Kidney (tissue), 13 donors: ENCODE measurements at regions not wholly inside any gene's neighbourhood (a gene's known extent, or its start where the extent isn't known, plus 50 kb on each side); places are given as distances from the start of the nearest gene placed in this dataset.

Source experiments
- DNase-seq, 5 donors: peaks; one replicate each; pipeline ENCODE4 v3.0.0-alpha.2; 2013 to 2020
- FAIRE-seq: peaks from 2 replicates; lab custom pipeline; 2012; peaks lifted over from hg19 to GRCh38; lab: Jason Lieb, UNC
- H3K27ac ChIP-seq, 2 donors: one replicate each; pipeline ENCODE4 v1.7.0; 2013; ENCODE audit warnings: low read depth in 2 of 2, low read length in 2 of 2, inconsistent platforms in 1 of 2
- H3K27me3 ChIP-seq: one replicate; pipeline ENCODE4 v1.7.1; 2013; ENCODE audit warnings: low read length, inconsistent platforms; ENCODE audit not compliant: control insufficient read depth, insufficient read depth
- H3K36me3 ChIP-seq, 3 donors: one replicate each; pipeline versions ENCODE4 v1.7.0 to v1.7.1; 2013; ENCODE audit warnings: low read length in 3 of 3, control low read depth in 1 of 3, inconsistent platforms in 1 of 3; ENCODE audit not compliant: insufficient read depth in 3 of 3, control insufficient read depth in 2 of 3
- H3K4me1 ChIP-seq, 3 donors: one replicate each; pipeline versions ENCODE4 v1.7.0 to v1.7.1; 2013; ENCODE audit warnings: low read length in 3 of 3, inconsistent platforms in 1 of 3, low read depth in 1 of 3; ENCODE audit not compliant: control insufficient read depth in 2 of 3, insufficient read depth in 2 of 3
- H3K4me3 ChIP-seq, 3 donors: one replicate each; pipeline versions ENCODE4 v1.7.0 to v1.8.1; 2013; ENCODE audit warnings: low read length in 3 of 3, control low read depth in 1 of 3, inconsistent platforms in 1 of 3
- H3K9ac ChIP-seq, 3 donors: one replicate each; pipeline versions ENCODE4 v1.7.0 to v1.7.1; 2013; ENCODE audit warnings: low read length in 3 of 3, control low read depth in 1 of 3, inconsistent platforms in 1 of 3
- H3K9me3 ChIP-seq, 3 donors: one replicate each; pipeline versions ENCODE4 v1.7.0 to v1.7.1; 2013; ENCODE audit warnings: low read length in 3 of 3, control low read depth in 1 of 3, inconsistent platforms in 1 of 3; ENCODE audit not compliant: control insufficient read depth in 2 of 3, insufficient read depth in 1 of 3
- CTCF ChIP-seq: IDR thresholded peaks from 3 replicates; pipeline ENCODE4 v1.5.1; 2012; ENCODE audit warnings: mild to moderate bottlenecking, moderate library complexity, borderline replicate concordance; ENCODE audit not compliant: insufficient read depth; ENCODE audit errors: extremely low read depth
- intact Hi-C: fragments of 100-400 bp; cut with DNase I; formaldehyde crosslinking; loops from one replicate; pipeline ENCODE4 v1.11.1; 2022
- donor health status: control.
- donor health status: control.
- donor health status: control.
- donor health status: control.
- donor health status: control.
- donor health status: DM: yes; HTN: yes; CAD: no.
- donor health status: Normal renal cell carcinoma (clear cell type).

- no peak overlapping the region for H3K4me3 ChIP-seq
- intact Hi-C loops = no loop called here
- no peak for FAIRE-seq
- H3K27me3 ChIP-seq = no peaks in the 10 kb centered on the region
- no peak overlapping the region for H3K27ac ChIP-seq
- H3K4me1 ChIP-seq = no peaks in the 10 kb centered on the region
- DNase-seq = no peak
- H3K36me3 ChIP-seq = no peaks in the 10 kb centered on the region
- no peak for TF ChIP-seq CTCF
- H3K9me3 ChIP-seq = no peaks in the 10 kb centered on the region
- no peak overlapping the region for H3K9ac ChIP-seq
Observed at GRCh38 chr12:59381106-59381505, 214.7 kb upstream of the SLC16A7 start.

- intact Hi-C loops = no loop called here
- Histone ChIP-seq H3K4me1 (no peaks in the 10 kb centered on the region), H3K4me3 (no peak overlapping the region), H3K27me3 (no peaks in the 10 kb centered on the region), H3K9ac (no peak overlapping the region), H3K36me3 (no peaks in the 10 kb centered on the region), H3K27ac (no peak overlapping the region), H3K9me3 (no peaks in the 10 kb centered on the region)
- FAIRE-seq (no peak), DNase-seq (no peak)
- no peak for TF ChIP-seq CTCF
Observed at GRCh38 chr12:59375633-59376032, 220.2 kb upstream of the SLC16A7 start.

- H3K27me3 ChIP-seq = no peaks in the 10 kb centered on the region
- intact Hi-C loops = no loop called here
- FAIRE-seq (no peak), DNase-seq (no peak)
- H3K9me3 ChIP-seq = no peaks in the 10 kb centered on the region
- no peak overlapping the region for H3K4me3 ChIP-seq
- H3K36me3 ChIP-seq = no peaks in the 10 kb centered on the region
- no peaks in the 10 kb centered on the region for H3K4me1 ChIP-seq
- no peak overlapping the region for H3K9ac ChIP-seq
- TF ChIP-seq CTCF = no peak
- H3K27ac ChIP-seq = no peak overlapping the region
Observed at GRCh38 chr12:59374783-59375182, 221.0 kb upstream of the SLC16A7 start.

- Histone ChIP-seq H3K9me3 (no peaks in the 10 kb centered on the region), H3K4me1 (no peaks in the 10 kb centered on the region), H3K4me3 (no peak overlapping the region), H3K27ac (no peak overlapping the region), H3K36me3 (no peaks in the 10 kb centered on the region), H3K9ac (no peak overlapping the region), H3K27me3 (no peaks in the 10 kb centered on the region)
- intact Hi-C loops = no loop called here
- no peak for TF ChIP-seq CTCF
- DNase-seq = peak in 2 of 5 donors; percentile 2 to 10
- FAIRE-seq = no peak
Observed at GRCh38 chr12:59372956-59373355, 222.9 kb upstream of the SLC16A7 start.
